ENCODE measurements at regions not wholly inside any gene's neighbourhood (a gene's known extent, or its start where the extent isn't known, plus 50 kb on each side); places are given as distances from the start of the nearest gene placed in this dataset.

GRCh38 chr2:39547811-39548719 is 111.0 kb upstream of the MAP4K3 start:
- no peaks in the 10 kb centered on the region for H3K27me3 ChIP-seq (replicated peaks; ENCODE audit: insufficient read depth)
- no peak for DNase-seq (ENCODE audit: low spot score)
- no peak for TF ChIP-seq CTCF (IDR thresholded peaks at IDR 0.05)

GRCh38 chr2:39549000-39549399 is 111.9 kb upstream of the MAP4K3 start:
- Histone ChIP-seq H3K4me3 (no peak overlapping the region), H3K36me3 (no peaks in the 10 kb centered on the region), H3K27ac (no peak overlapping the region), H3K27me3 (replicated peaks; ENCODE audit: insufficient read depth) (no peaks in the 10 kb centered on the region), H3K9me3 (no peaks in the 10 kb centered on the region), H3K4me1 (ENCODE audit: control insufficient read depth in 1 of 2, low read depth in 2 of 2) (peaks cover 0 to 6% of the 10 kb centered on the region in 2 donors)
- no peak for TF ChIP-seq CTCF (IDR thresholded peaks at IDR 0.05)
- DNase-seq (ENCODE audit: low spot score) (no peak), ATAC-seq (ENCODE audit: insufficient number of reproducible peaks, low FRiP score, low read depth) (no peak)

More at GRCh38 chr2:39547811-39548719, 111.0 kb upstream of the MAP4K3 start:
- H3K9me3 ChIP-seq = no peaks in the 10 kb centered on the region
- ATAC-seq (ENCODE audit: insufficient number of reproducible peaks, low FRiP score, low read depth) = no peak
- no peak overlapping the region for H3K27ac ChIP-seq
- peaks cover 0 to 6% of the 10 kb centered on the region in 2 donors for H3K4me1 ChIP-seq (ENCODE audit: control insufficient read depth in 1 of 2, low read depth in 2 of 2)
- H3K36me3 ChIP-seq = no peaks in the 10 kb centered on the region
- no peak overlapping the region for H3K4me3 ChIP-seq

- peaks cover 0 to 6% of the 10 kb centered on the region in 2 donors for H3K4me1 ChIP-seq (ENCODE audit: control insufficient read depth in 1 of 2, low read depth in 2 of 2)
- H3K27ac ChIP-seq = no peak overlapping the region
- no peaks in the 10 kb centered on the region for H3K9me3 ChIP-seq
- no peak overlapping the region for H3K4me3 ChIP-seq
- no peaks in the 10 kb centered on the region for H3K27me3 ChIP-seq (replicated peaks; ENCODE audit: insufficient read depth)
- TF ChIP-seq CTCF (IDR thresholded peaks at IDR 0.05) = no peak
- no peaks in the 10 kb centered on the region for H3K36me3 ChIP-seq
- ATAC-seq (ENCODE audit: insufficient number of reproducible peaks, low FRiP score, low read depth) = no peak
- no peak for DNase-seq (ENCODE audit: low spot score)
Observed at GRCh38 chr2:39549718-39550464, 112.8 kb upstream of the MAP4K3 start.

- H3K36me3 ChIP-seq = no peaks in the 10 kb centered on the region
- TF ChIP-seq CTCF (IDR thresholded peaks at IDR 0.05) = no peak
- H3K27me3 ChIP-seq (replicated peaks; ENCODE audit: insufficient read depth) = no peaks in the 10 kb centered on the region
- H3K27ac ChIP-seq = no peak overlapping the region
- H3K9me3 ChIP-seq = no peaks in the 10 kb centered on the region
- ATAC-seq (ENCODE audit: insufficient number of reproducible peaks, low FRiP score, low read depth) (no peak), DNase-seq (ENCODE audit: low spot score) (no peak)
- no peak overlapping the region for H3K4me3 ChIP-seq
- H3K4me1 ChIP-seq (ENCODE audit: control insufficient read depth in 1 of 2, low read depth in 2 of 2) = peaks cover 0 to 6% of the 10 kb centered on the region in 2 donors
Observed at GRCh38 chr2:39550701-39551285, 113.7 kb upstream of the MAP4K3 start.

GRCh38 chr2:39558906-39559305 is 106.8 kb upstream of the TMEM178A start:
- Histone ChIP-seq H3K9me3 (peaks cover 13% of the 10 kb centered on the region), H3K4me3 (no peak overlapping the region), H3K27me3 (replicated peaks; ENCODE audit: insufficient read depth) (no peaks in the 10 kb centered on the region), H3K36me3 (no peaks in the 10 kb centered on the region), H3K4me1 (ENCODE audit: control insufficient read depth in 1 of 2, low read depth in 2 of 2) (no peaks in the 10 kb centered on the region), H3K27ac (no peak overlapping the region)
- DNase-seq (ENCODE audit: low spot score) (no peak), ATAC-seq (ENCODE audit: insufficient number of reproducible peaks, low FRiP score, low read depth) (no peak)
- no peak for TF ChIP-seq CTCF (IDR thresholded peaks at IDR 0.05)

Data from thoracic aorta (tissue), 2 donors.